ENCODE measurements at regions not wholly inside any gene's neighbourhood (a gene's known extent, or its start where the extent isn't known, plus 50 kb on each side); places are given as distances from the start of the nearest gene placed in this dataset.

GRCh38 chr9:80052830-80053229, 481.1 kb downstream of the TLE4 start:
- Histone ChIP-seq H3K36me3 (ENCODE audit: control insufficient read depth, insufficient read depth, low read length) (no peaks in the 10 kb centered on the region), H3K27me3 (ENCODE audit: control insufficient read depth, insufficient read depth, low read length) (no peaks in the 10 kb centered on the region), H3K4me3 (ENCODE audit: low read depth, low read length) (no peak overlapping the region)
- no peak for TF ChIP-seq CTCF (IDR thresholded peaks at IDR 0.05; ENCODE audit: insufficient read depth, low read length, poor library complexity, severe bottlenecking)
- no peak for DNase-seq (ENCODE audit: low read depth)

- no peak for DNase-seq (ENCODE audit: low read depth)
- no peaks in the 10 kb centered on the region for H3K27me3 ChIP-seq (ENCODE audit: control insufficient read depth, insufficient read depth, low read length)
- no peak for TF ChIP-seq CTCF (IDR thresholded peaks at IDR 0.05; ENCODE audit: insufficient read depth, low read length, poor library complexity, severe bottlenecking)
- H3K36me3 ChIP-seq (ENCODE audit: control insufficient read depth, insufficient read depth, low read length) = no peaks in the 10 kb centered on the region
- no peak overlapping the region for H3K4me3 ChIP-seq (ENCODE audit: low read depth, low read length)
Observed at GRCh38 chr9:80049096-80049782, 477.5 kb downstream of the TLE4 start.

GRCh38 chr9:80046481-80046880, 474.7 kb downstream of the TLE4 start:
- no peaks in the 10 kb centered on the region for H3K36me3 ChIP-seq (ENCODE audit: control insufficient read depth, insufficient read depth, low read length)
- no peak overlapping the region for H3K4me3 ChIP-seq (ENCODE audit: low read depth, low read length)
- no peak for DNase-seq (ENCODE audit: low read depth)
- H3K27me3 ChIP-seq (ENCODE audit: control insufficient read depth, insufficient read depth, low read length) = no peaks in the 10 kb centered on the region
- no peak for TF ChIP-seq CTCF (IDR thresholded peaks at IDR 0.05; ENCODE audit: insufficient read depth, low read length, poor library complexity, severe bottlenecking)

GRCh38 chr9:80041821-80042220, 470.1 kb downstream of the TLE4 start:
- no peak for TF ChIP-seq CTCF (IDR thresholded peaks at IDR 0.05; ENCODE audit: insufficient read depth, low read length, poor library complexity, severe bottlenecking)
- no peak overlapping the region for H3K4me3 ChIP-seq (ENCODE audit: low read depth, low read length)
- no peak for DNase-seq (ENCODE audit: low read depth)
- H3K27me3 ChIP-seq (ENCODE audit: control insufficient read depth, insufficient read depth, low read length) = no peaks in the 10 kb centered on the region
- H3K36me3 ChIP-seq (ENCODE audit: control insufficient read depth, insufficient read depth, low read length) = no peaks in the 10 kb centered on the region

- no peak for TF ChIP-seq CTCF (IDR thresholded peaks at IDR 0.05; ENCODE audit: insufficient read depth, low read length, poor library complexity, severe bottlenecking)
- no peak for DNase-seq (ENCODE audit: low read depth)
- no peaks in the 10 kb centered on the region for H3K27me3 ChIP-seq (ENCODE audit: control insufficient read depth, insufficient read depth, low read length)
- H3K36me3 ChIP-seq (ENCODE audit: control insufficient read depth, insufficient read depth, low read length) = no peaks in the 10 kb centered on the region
- no peak overlapping the region for H3K4me3 ChIP-seq (ENCODE audit: low read depth, low read length)
Observed at GRCh38 chr9:80040457-80040856, 468.7 kb downstream of the TLE4 start.

- TF ChIP-seq CTCF (IDR thresholded peaks at IDR 0.05; ENCODE audit: insufficient read depth, low read length, poor library complexity, severe bottlenecking) = no peak
- H3K36me3 ChIP-seq (ENCODE audit: control insufficient read depth, insufficient read depth, low read length) = no peaks in the 10 kb centered on the region
- no peak for DNase-seq (ENCODE audit: low read depth)
- H3K4me3 ChIP-seq (ENCODE audit: low read depth, low read length) = no peak overlapping the region
- H3K27me3 ChIP-seq (ENCODE audit: control insufficient read depth, insufficient read depth, low read length) = no peaks in the 10 kb centered on the region
Observed at GRCh38 chr9:80030801-80031200, 459.0 kb downstream of the TLE4 start.

Data from kidney epithelial cell (primary cell).